Naive thymus-derived CD8-positive, alpha-beta T cell (primary cell): ENCODE measurements at regions not wholly inside any gene's neighbourhood (a gene's known extent, or its start where the extent isn't known, plus 50 kb on each side); places are given as distances from the start of the nearest gene placed in this dataset.

Experiments
- ATAC-seq, 2 donors: fragments of 150-1000 bp; cut with Tn5 transposase in 1 of 2; sonication (Bioruptor Pico), chemical (Tn5 transposase) in 1 of 2; 1 replicate in 1 of 2; 2 replicates in 1 of 2; pipeline ENCODE4 v1.10.0; 2021; ENCODE audit warnings: mild to moderate bottlenecking in 2 of 2, moderate library complexity in 2 of 2
- POLR2A ChIA-PET: fragments of 350-600 bp; sonication (Branson Sonifier 250); formaldehyde crosslinking; loops from one replicate; lab custom pipeline; 2021; ENCODE audit warnings: antibody characterized with exemption; lab: Charles Lee
- DNase-seq, 10 donors: peaks; one replicate each; pipeline versions ENCODE4 v3.0.0 to v3.0.0-alpha.2; 2020 to 2022
- H3K27ac Mint-ChIP-seq, 10 donors: one replicate each; pipeline ENCODE4 v1.8.0; 2020 to 2022; ENCODE audit warnings: mild to moderate bottlenecking in 10 of 10, mixed read lengths in 10 of 10, moderate library complexity in 4 of 10, inconsistent platforms in 1 of 10
- H3K27me3 Mint-ChIP-seq, 5 donors: one replicate each; pipeline ENCODE4 v1.8.0; 2021 to 2022; ENCODE audit warnings: mixed read lengths in 5 of 5
- H3K36me3 Mint-ChIP-seq, 3 donors: one replicate each; pipeline ENCODE4 v1.8.0; 2020 to 2022; ENCODE audit warnings: mixed read lengths in 3 of 3, mild to moderate bottlenecking in 2 of 3, inconsistent platforms in 1 of 3
- H3K4me1 Mint-ChIP-seq, 4 donors: one replicate each; pipeline ENCODE4 v1.8.0; 2021 to 2022; ENCODE audit warnings: mixed read lengths in 4 of 4
- H3K4me3 Mint-ChIP-seq, 10 donors: one replicate each; pipeline ENCODE4 v1.8.0; 2020 to 2022; ENCODE audit warnings: mild to moderate bottlenecking in 10 of 10, mixed read lengths in 10 of 10, moderate library complexity in 6 of 10, inconsistent platforms in 1 of 10
- H3K9me3 Mint-ChIP-seq, 9 donors: one replicate each; pipeline ENCODE4 v1.8.0; 2020 to 2022; ENCODE audit warnings: mixed read lengths in 9 of 9, mild to moderate bottlenecking in 3 of 9, inconsistent platforms in 1 of 9, moderate library complexity in 1 of 9

DNA sequence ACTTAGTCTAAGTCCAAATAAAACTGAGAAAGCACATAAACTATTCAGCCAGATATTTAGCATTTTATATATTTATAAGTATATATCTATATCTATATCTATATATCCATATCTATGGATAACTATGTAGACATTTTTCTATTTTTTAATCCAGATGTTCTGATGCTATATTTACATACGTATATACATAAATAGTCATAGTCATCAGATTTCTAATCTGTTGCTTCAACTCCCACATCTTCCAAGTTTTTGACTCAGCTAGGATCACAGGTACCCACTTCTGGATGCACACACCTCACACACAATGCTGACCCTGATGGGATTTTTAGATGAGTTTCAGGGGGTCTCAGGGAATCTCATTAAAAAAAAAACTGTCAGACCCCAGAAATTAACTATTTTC lies 52.2 kb upstream of the ZC3H11B start:
- Mint-ChIP-seq H3K4me1 (peaks cover 0 to 7% (median 2%) of the 10 kb centered on the region in 4 donors), H3K36me3 (no peaks in the 10 kb centered on the region), H3K4me3 (no peak overlapping the region), H3K27ac (no peak overlapping the region), H3K27me3 (peaks cover 12 to 29% (median 15%) of the 10 kb centered on the region in 5 donors), H3K9me3 (peaks cover 0 to 3% (median 0%) of the 10 kb centered on the region in 9 donors)
- DNase-seq: no peak
- ATAC-seq: no peak
- POLR2A ChIA-PET: no interaction called here

DNA sequence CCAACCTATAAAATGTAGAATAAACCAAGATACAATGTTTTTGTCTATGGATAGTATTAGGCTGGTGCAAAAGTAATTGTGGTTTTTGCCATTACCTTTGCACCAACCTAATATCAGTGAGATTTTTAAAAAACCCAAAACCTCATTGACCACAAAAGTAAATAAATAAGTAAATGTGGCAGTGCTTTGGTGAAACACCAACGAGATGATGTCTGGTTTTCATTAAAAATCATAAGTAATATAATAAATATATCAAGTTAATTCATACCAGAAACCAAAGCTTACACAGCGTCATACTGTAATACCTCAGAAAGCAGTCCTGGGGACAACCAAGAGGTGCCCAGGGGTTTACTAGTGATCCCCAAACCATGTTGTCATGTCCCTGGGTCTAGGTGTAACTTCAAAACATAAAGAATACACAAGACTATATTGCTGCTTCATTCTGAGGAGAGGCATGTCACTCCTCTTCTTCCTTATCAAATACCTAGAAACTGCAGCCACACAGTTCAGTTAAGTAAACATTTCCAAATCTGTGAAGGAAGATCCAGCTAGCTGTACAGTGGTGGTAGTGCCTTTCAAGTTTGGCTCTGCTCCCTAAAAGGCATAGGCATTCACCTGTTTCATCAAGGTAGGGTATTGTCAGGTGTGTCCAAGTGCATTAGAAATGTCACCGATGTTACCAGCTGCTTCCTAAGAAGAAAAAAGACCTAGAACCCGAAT lies 51.6 kb upstream of the ZC3H11B start:
- ATAC-seq (no peak), DNase-seq (no peak)
- Mint-ChIP-seq H3K4me1 (peaks cover 0 to 7% (median 2%) of the 10 kb centered on the region in 4 donors), H3K27ac (no peak overlapping the region), H3K4me3 (no peak overlapping the region), H3K9me3 (peaks cover 0 to 3% (median 0%) of the 10 kb centered on the region in 9 donors), H3K27me3 (peaks cover 15 to 35% (median 16%) of the 10 kb centered on the region in 5 donors), H3K36me3 (no peaks in the 10 kb centered on the region)
- POLR2A ChIA-PET: no interaction called here
